K562 (cell line): ENCODE measurements at regions not wholly inside any gene's neighbourhood (a gene's known extent, or its start where the extent isn't known, plus 50 kb on each side); places are given as distances from the start of the nearest gene placed in this dataset.

Source experiments
- ATAC-seq: fragments of 200-7000 bp; cut with Tn5 transposase; 3 replicates; pipeline ENCODE4 v1.9.1; 2020; ENCODE audit warnings: moderate library complexity
- BruUV-seq: library from RNA; stranded (reverse); fragments of 400-500 nt; replicated peaks from 2 replicates; lab custom pipeline; 2021; lab: Mats Ljungman, UMichigan
- CTCF ChIA-PET: fragments of 300-600 bp; formaldehyde crosslinking; extraction: SDS; loops from one replicate; lab custom pipeline; 2021; ENCODE audit warnings: low intra/inter-chr PET ratio; lab: Yijun Ruan, JAX
- POLR2A ChIA-PET: fragments of 300-600, 350-650 bp; sonication (Branson Sonifier 250); formaldehyde crosslinking; extraction: SDS; loops from one replicate; lab custom pipeline; 2021; ENCODE audit warnings: antibody characterized with exemption, inconsistent platforms; lab: Yijun Ruan, JAX
- DNase-seq, 4 experiments: peaks; one replicate each; pipeline versions ENCODE4 v3.0.0 to v3.0.0-alpha.2; 2011 to 2018; ENCODE audit warnings: low spot score in 3 of 4, mixed read lengths in 3 of 4; ENCODE audit errors: extremely low read depth in 1 of 4
- FAIRE-seq: peaks from 2 replicates; lab custom pipeline; 2011; peaks lifted over from hg19 to GRCh38; lab: Jason Lieb, UNC
- H2AFZ ChIP-seq: 2 replicates; pipeline ENCODE4 v1.6.0; 2011; ENCODE audit warnings: low read depth, low read length, control low read depth, inconsistent platforms
- H3K27ac ChIP-seq: fragments of 200-600 bp; 3 replicates; pipeline ENCODE4 v1.8.0; 2011; ENCODE audit warnings: low read depth, mild to moderate bottlenecking, control low read depth, inconsistent platforms, low read length, moderate library complexity, mixed read lengths; ENCODE audit errors: extremely low read depth
- H3K27me3 ChIP-seq, 2 experiments: fragments of 300-600 bp in 1 of 2; 2 replicates in 1 of 2; 3 replicates in 1 of 2; pipeline versions ENCODE4 v1.6.0 to v1.8.0; 2011; ENCODE audit warnings: inconsistent platforms in 2 of 2, low read length in 2 of 2, mild to moderate bottlenecking in 1 of 2, mixed read lengths in 1 of 2, moderate library complexity in 1 of 2; ENCODE audit not compliant: control insufficient read depth in 2 of 2, insufficient read depth in 2 of 2
- H3K36me3 ChIP-seq: fragments of 300-600 bp; 3 replicates; pipeline ENCODE4 v1.8.0; 2011; ENCODE audit warnings: mild to moderate bottlenecking, low read length, inconsistent platforms; ENCODE audit not compliant: control insufficient read depth, insufficient read depth
- H3K4me1 ChIP-seq, 2 experiments: fragments of 200-600 bp in 1 of 2; replicated peaks in 1 of 2; 2 replicates in 1 of 2; 3 replicates in 1 of 2; pipeline versions ENCODE4 v1.5.1 to v1.8.0; 2011; ENCODE audit warnings: inconsistent platforms in 2 of 2, low read length in 2 of 2, mild to moderate bottlenecking in 1 of 2, mixed read lengths in 1 of 2, moderate library complexity in 1 of 2; ENCODE audit not compliant: control insufficient read depth in 2 of 2, insufficient read depth in 2 of 2
- H3K4me2 ChIP-seq: 2 replicates; pipeline ENCODE4 v1.6.1; 2011; ENCODE audit warnings: low read length, control low read depth, inconsistent platforms, mixed read lengths; ENCODE audit not compliant: insufficient read depth
- H3K4me3 ChIP-seq: fragments of 200-600 bp; sonication (generic), shearing (Covaris generic); 2 replicates; pipeline ENCODE4 v1.5.1; 2016; ENCODE audit warnings: control low read depth, inconsistent platforms
- H3K79me2 ChIP-seq: fragments of 200-600 bp; 3 replicates; pipeline ENCODE4 v1.8.0; 2011; ENCODE audit warnings: low read length, inconsistent platforms; ENCODE audit not compliant: control insufficient read depth, insufficient read depth
- H3K9ac ChIP-seq, 2 experiments: 2 replicates each; pipeline versions ENCODE4 v1.6.0 to v1.6.1; 2011; ENCODE audit warnings: low read depth in 2 of 2, low read length in 2 of 2, control low read depth in 1 of 2, inconsistent platforms in 1 of 2, mild to moderate bottlenecking in 1 of 2, mixed read lengths in 1 of 2; ENCODE audit not compliant: insufficient read depth in 1 of 2
- H3K9me1 ChIP-seq: one replicate; pipeline ENCODE4 v1.6.0; 2011; ENCODE audit warnings: inconsistent platforms, mild to moderate bottlenecking, low read length, moderate library complexity; ENCODE audit not compliant: control insufficient read depth, insufficient read depth
- H3K9me3 ChIP-seq: replicated peaks from 2 replicates; pipeline ENCODE4 v1.5.1; 2011; ENCODE audit warnings: low read depth, low read length, inconsistent platforms; ENCODE audit not compliant: control insufficient read depth, insufficient read depth
- H4K20me1 ChIP-seq: replicated peaks from 2 replicates; pipeline ENCODE4 v1.6.1; 2011; ENCODE audit warnings: low read length, inconsistent platforms, mixed read lengths; ENCODE audit not compliant: control insufficient read depth, insufficient read depth
- RAD21 ChIP-seq, 2 experiments: fragments of 250-450 bp in 1 of 2; fragments of 450-650 bp in 1 of 2; sonication (Bioruptor Pico) in 1 of 2; formaldehyde crosslinking in 1 of 2; IDR thresholded peaks in 1 of 2; conservative IDR thresholded peaks in 1 of 2; 2 replicates each; pipeline versions ENCODE4 v1.4.0 to v1.8.0; 2020 to 2022; ENCODE audit warnings: mild to moderate bottlenecking in 2 of 2, moderate library complexity in 1 of 2
- SMC3 ChIP-seq: conservative IDR thresholded peaks from 2 replicates; pipeline ENCODE4 v1.6.1; 2011; ENCODE audit warnings: low read depth, low read length, improper control_type of control experiment; ENCODE audit not compliant: insufficient read depth
- WGBS: fragments of 100-300 bp; shearing (Covaris generic); methylation state at CpG from one replicate; pipeline ENCODE4 v1.1.6; 2016; ENCODE audit warnings: low coverage, mixed read lengths; ENCODE audit not compliant: insufficient coverage; ENCODE audit errors: missing lambda C conversion rate; 5-methylcytosine and 5-hydroxymethylcytosine counted together
- in situ Hi-C: fragments of 300-500 bp; cut with MboI; formaldehyde crosslinking; loops from 4 replicates; pipeline ENCODE4 v1.15.0; 2018; ENCODE audit warnings: inconsistent platforms, mixed read lengths
- intact Hi-C: fragments of 100-400 bp; cut with micrococcal nuclease; formaldehyde crosslinking; loops from 2 replicates; pipeline ENCODE4 v1.14.2; 2022
- TF ChIP-seq, protein P1 (sequence below), 3 experiments: IDR thresholded peaks in 2 of 3; conservative IDR thresholded peaks in 1 of 3; 2 replicates each; pipeline ENCODE4 v1.5.1; 2011 to 2012; ENCODE audit warnings: low read length in 3 of 3, mild to moderate bottlenecking in 3 of 3, control low read depth in 2 of 3, improper control_type of control experiment in 1 of 3, inconsistent platforms in 1 of 3, low read depth in 1 of 3, mixed read lengths in 1 of 3, moderate library complexity in 1 of 3; ENCODE audit not compliant: insufficient read depth in 2 of 3
- TF ChIP-seq, protein P2 (sequence below), 2 experiments: fragments of 450-650 bp; formaldehyde crosslinking in 1 of 2; IDR thresholded peaks; 2 replicates each; pipeline versions ENCODE4 v1.4.0 to v1.6.1; 2014 to 2020; ENCODE audit warnings: mild to moderate bottlenecking in 2 of 2, borderline replicate concordance in 1 of 2, low read depth in 1 of 2

DNA sequence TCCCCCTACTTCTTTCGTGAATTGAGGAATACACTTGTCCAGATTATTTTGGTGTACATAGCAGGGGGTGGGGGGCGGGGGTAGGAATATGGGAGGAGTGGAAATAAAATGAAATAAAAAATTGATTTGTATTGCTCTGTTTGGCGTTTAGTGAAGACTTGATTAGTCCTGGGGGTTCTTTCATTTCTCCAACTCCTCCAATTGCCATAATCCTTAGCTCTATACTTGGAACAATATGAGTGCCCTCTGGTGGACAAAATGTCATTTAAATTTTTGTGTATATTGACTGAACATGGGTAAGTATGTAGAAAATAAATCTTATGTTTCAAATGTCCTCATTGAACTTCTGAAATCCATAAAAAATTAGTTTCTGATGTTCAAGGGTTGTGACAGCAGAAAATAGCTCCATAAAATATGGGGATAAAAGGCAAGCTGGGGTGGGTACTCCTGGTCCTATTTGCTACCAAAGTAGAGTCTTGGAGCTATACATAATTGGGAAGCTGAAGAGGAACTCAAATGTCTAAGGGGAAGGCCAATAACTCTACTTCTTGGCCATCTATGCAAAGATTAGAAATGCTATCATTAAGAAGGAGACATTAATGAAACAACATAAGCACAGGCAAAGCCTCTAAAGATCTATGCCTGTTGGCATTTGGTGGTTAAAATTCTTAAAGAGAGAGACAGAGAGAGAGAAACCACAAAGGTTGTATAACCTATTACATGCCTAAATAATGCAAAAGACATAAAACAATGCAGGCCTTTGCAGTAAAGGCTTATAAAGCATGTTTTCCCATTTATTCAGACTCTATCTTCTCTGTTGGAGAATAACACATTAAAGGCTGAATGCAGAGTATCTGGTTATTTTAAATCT, 421.6 kb downstream of the METTL15 start:
- no peak for FAIRE-seq
- Histone ChIP-seq H3K27me3 (no peaks in the 10 kb centered on the region), H3K9me1 (no peaks in the 10 kb centered on the region), H3K9ac (no peak overlapping the region), H3K79me2 (no peaks in the 10 kb centered on the region), H4K20me1 (no peaks in the 10 kb centered on the region), H3K9me3 (no peaks in the 10 kb centered on the region), H3K4me2 (no peak overlapping the region), H3K27ac (no peak overlapping the region), H3K4me3 (no peak overlapping the region), H3K4me1 (no peaks in the 10 kb centered on the region), H3K36me3 (no peaks in the 10 kb centered on the region), H2AFZ (no peak overlapping the region)
- 0% methylated on average over 1 of the region's 3 CpGs for WGBS
- in situ Hi-C loops (no loop called here), intact Hi-C loops (loop anchor here (5.0 kb wide), 1 partner anchor 822 kb away; no protein-coding TSS in a partner anchor)
- ATAC-seq = no peak
- ChIA-PET CTCF (no interaction called here), POLR2A (interaction anchor here (0.6 to 0.7 kb wide), 2 partner anchors 10 to 813 kb away, joined by 3 to 4 read pairs; no protein-coding TSS in a partner anchor)
- TF ChIP-seq RAD21 (CRISPR knock-in tag; conservative IDR thresholded peaks at IDR 0.05 in 1 of 2, IDR thresholded peaks at IDR 0.05 in 1 of 2) (peak; percentile 36 to 60; a peak in 3 of 4 replicates), SMC3 (no peak; the same call in 1 of the 2 replicates)
- TF ChIP-seq, protein P1, sequence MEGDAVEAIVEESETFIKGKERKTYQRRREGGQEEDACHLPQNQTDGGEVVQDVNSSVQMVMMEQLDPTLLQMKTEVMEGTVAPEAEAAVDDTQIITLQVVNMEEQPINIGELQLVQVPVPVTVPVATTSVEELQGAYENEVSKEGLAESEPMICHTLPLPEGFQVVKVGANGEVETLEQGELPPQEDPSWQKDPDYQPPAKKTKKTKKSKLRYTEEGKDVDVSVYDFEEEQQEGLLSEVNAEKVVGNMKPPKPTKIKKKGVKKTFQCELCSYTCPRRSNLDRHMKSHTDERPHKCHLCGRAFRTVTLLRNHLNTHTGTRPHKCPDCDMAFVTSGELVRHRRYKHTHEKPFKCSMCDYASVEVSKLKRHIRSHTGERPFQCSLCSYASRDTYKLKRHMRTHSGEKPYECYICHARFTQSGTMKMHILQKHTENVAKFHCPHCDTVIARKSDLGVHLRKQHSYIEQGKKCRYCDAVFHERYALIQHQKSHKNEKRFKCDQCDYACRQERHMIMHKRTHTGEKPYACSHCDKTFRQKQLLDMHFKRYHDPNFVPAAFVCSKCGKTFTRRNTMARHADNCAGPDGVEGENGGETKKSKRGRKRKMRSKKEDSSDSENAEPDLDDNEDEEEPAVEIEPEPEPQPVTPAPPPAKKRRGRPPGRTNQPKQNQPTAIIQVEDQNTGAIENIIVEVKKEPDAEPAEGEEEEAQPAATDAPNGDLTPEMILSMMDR (IDR thresholded peaks at IDR 0.05 in 2 of 3, conservative IDR thresholded peaks at IDR 0.05 in 1 of 3; ENCODE audit: insufficient read depth in 2 of 3, low read depth in 1 of 3, low read length in 3 of 3) = peak in 2 of 3 experiments; percentile 19 to 50; a peak in 2 of 6 replicates
- TF ChIP-seq, protein P2, sequence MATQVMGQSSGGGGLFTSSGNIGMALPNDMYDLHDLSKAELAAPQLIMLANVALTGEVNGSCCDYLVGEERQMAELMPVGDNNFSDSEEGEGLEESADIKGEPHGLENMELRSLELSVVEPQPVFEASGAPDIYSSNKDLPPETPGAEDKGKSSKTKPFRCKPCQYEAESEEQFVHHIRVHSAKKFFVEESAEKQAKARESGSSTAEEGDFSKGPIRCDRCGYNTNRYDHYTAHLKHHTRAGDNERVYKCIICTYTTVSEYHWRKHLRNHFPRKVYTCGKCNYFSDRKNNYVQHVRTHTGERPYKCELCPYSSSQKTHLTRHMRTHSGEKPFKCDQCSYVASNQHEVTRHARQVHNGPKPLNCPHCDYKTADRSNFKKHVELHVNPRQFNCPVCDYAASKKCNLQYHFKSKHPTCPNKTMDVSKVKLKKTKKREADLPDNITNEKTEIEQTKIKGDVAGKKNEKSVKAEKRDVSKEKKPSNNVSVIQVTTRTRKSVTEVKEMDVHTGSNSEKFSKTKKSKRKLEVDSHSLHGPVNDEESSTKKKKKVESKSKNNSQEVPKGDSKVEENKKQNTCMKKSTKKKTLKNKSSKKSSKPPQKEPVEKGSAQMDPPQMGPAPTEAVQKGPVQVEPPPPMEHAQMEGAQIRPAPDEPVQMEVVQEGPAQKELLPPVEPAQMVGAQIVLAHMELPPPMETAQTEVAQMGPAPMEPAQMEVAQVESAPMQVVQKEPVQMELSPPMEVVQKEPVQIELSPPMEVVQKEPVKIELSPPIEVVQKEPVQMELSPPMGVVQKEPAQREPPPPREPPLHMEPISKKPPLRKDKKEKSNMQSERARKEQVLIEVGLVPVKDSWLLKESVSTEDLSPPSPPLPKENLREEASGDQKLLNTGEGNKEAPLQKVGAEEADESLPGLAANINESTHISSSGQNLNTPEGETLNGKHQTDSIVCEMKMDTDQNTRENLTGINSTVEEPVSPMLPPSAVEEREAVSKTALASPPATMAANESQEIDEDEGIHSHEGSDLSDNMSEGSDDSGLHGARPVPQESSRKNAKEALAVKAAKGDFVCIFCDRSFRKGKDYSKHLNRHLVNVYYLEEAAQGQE (IDR thresholded peaks at IDR 0.05; ENCODE audit: borderline replicate concordance) = peak; percentile 14; the same call in 1 of the 2 replicates
- TF ChIP-seq, protein P2 (CRISPR knock-in tag; IDR thresholded peaks at IDR 0.05; ENCODE audit: low read depth) = no peak
- peak; percentile 9 to 36 (median 12) for DNase-seq
- no TSS peak for BruUV-seq
